Endothelial cell of umbilical vein (primary cell): ENCODE measurements at regions not wholly inside any gene's neighbourhood (a gene's known extent, or its start where the extent isn't known, plus 50 kb on each side); places are given as distances from the start of the nearest gene placed in this dataset.
A peak's percentile ranks its signal among the peaks of the same experiment; 100 is the strongest.

ENCODE experiments used
- BruUV-seq: library from RNA; stranded (reverse); fragments of 400-500 nt; replicated peaks from 2 replicates; lab custom pipeline; 2021; lab: Mats Ljungman, UMichigan
- CTCF ChIA-PET: fragments of 300-600, 350-600 bp; sonication (Branson Sonifier 250); formaldehyde crosslinking; loops from one replicate; lab custom pipeline; 2021; ENCODE audit warnings: antibody characterized with exemption, inconsistent platforms; lab: Charles Lee
- POLR2A ChIA-PET: fragments of 300-600, 350-600 bp; sonication (Branson Sonifier 250); formaldehyde crosslinking; loops from one replicate; lab custom pipeline; 2021; ENCODE audit warnings: antibody characterized with exemption, inconsistent platforms; lab: Charles Lee
- DNase-seq: peaks from one replicate; pipeline ENCODE4 v3.0.0-alpha.2; 2011; ENCODE audit warnings: low read depth, low spot score
- FAIRE-seq: peaks from 2 replicates; lab custom pipeline; 2011; peaks lifted over from hg19 to GRCh38; lab: Jason Lieb, UNC
- H2AFZ ChIP-seq: 2 replicates; pipeline ENCODE4 v1.6.0; 2012; ENCODE audit warnings: low read depth, low read length, control low read depth, inconsistent platforms
- H3K27ac ChIP-seq: 2 replicates; pipeline ENCODE4 v1.5.1; 2011; ENCODE audit warnings: low read depth, mild to moderate bottlenecking, control low read depth, low read length, moderate library complexity; ENCODE audit not compliant: insufficient read depth
- H3K27me3 ChIP-seq, 2 experiments: 2 replicates each; pipeline versions ENCODE4 v1.6.0 to v1.6.1; 2011; ENCODE audit warnings: low read length in 2 of 2, mixed read lengths in 1 of 2; ENCODE audit not compliant: control insufficient read depth in 2 of 2, insufficient read depth in 2 of 2
- H3K36me3 ChIP-seq, 2 experiments: 2 replicates in 1 of 2; 3 replicates in 1 of 2; pipeline ENCODE4 v1.5.1; 2011; ENCODE audit warnings: low read length in 2 of 2, mild to moderate bottlenecking in 1 of 2, moderate library complexity in 1 of 2; ENCODE audit not compliant: control insufficient read depth in 2 of 2, insufficient read depth in 2 of 2; ENCODE audit errors: extremely low read depth in 1 of 2
- H3K4me1 ChIP-seq: 3 replicates; pipeline ENCODE4 v1.5.1; 2011; ENCODE audit warnings: mild to moderate bottlenecking, low read length; ENCODE audit not compliant: control insufficient read depth, insufficient read depth; ENCODE audit errors: extremely low read depth
- H3K4me2 ChIP-seq: 2 replicates; pipeline ENCODE4 v1.6.1; 2011; ENCODE audit warnings: low read length, control low read depth, mixed read lengths; ENCODE audit not compliant: insufficient read depth
- H3K4me3 ChIP-seq, 3 experiments: fragments of 200-600 bp in 1 of 3; sonication (generic), shearing (Covaris generic) in 1 of 3; replicated peaks in 1 of 3; 2 replicates each; pipeline ENCODE4 v1.5.1; 2011 to 2016; ENCODE audit warnings: control low read depth in 3 of 3, low read length in 3 of 3, mild to moderate bottlenecking in 2 of 3, inconsistent platforms in 1 of 3, low read depth in 1 of 3, moderate library complexity in 1 of 3; ENCODE audit not compliant: insufficient read depth in 1 of 3
- H3K79me2 ChIP-seq: 2 replicates; pipeline ENCODE4 v1.6.0; 2012; ENCODE audit warnings: low read length, inconsistent platforms; ENCODE audit not compliant: control insufficient read depth, insufficient read depth
- H3K9ac ChIP-seq: replicated peaks from 2 replicates; pipeline ENCODE3; 2011; ENCODE audit warnings: low read length, control low read depth; ENCODE audit not compliant: insufficient read depth; ENCODE audit errors: extremely low read depth
- H3K9me1 ChIP-seq: replicated peaks from 3 replicates; pipeline ENCODE4 v1.6.0; 2011; ENCODE audit warnings: mild to moderate bottlenecking, low read length; ENCODE audit not compliant: control insufficient read depth, insufficient read depth; ENCODE audit errors: extremely low read depth
- H3K9me3 ChIP-seq: replicated peaks from 2 replicates; pipeline ENCODE4 v1.5.1; 2012; ENCODE audit warnings: low read length, inconsistent platforms; ENCODE audit not compliant: control insufficient read depth, insufficient read depth
- H4K20me1 ChIP-seq: replicated peaks from 2 replicates; pipeline ENCODE3; 2011; ENCODE audit warnings: mild to moderate bottlenecking, low read length; ENCODE audit not compliant: control insufficient read depth, insufficient read depth; ENCODE audit errors: extremely low read depth
- EZH2 ChIP-seq: IDR thresholded peaks from 2 replicates; pipeline ENCODE4 v1.6.1; 2012; ENCODE audit warnings: borderline replicate concordance, low read depth, mild to moderate bottlenecking, moderate library complexity, low read length, inconsistent platforms; ENCODE audit not compliant: severe bottlenecking
- FOS ChIP-seq: IDR thresholded peaks from 2 replicates; pipeline ENCODE4 v1.6.1; 2011; ENCODE audit warnings: mild to moderate bottlenecking, low read length, moderate library complexity, borderline replicate concordance; ENCODE audit not compliant: insufficient read depth
- GATA2 ChIP-seq: IDR thresholded peaks from 2 replicates; pipeline ENCODE4 v1.7.0; 2011; ENCODE audit warnings: low read depth, mild to moderate bottlenecking, moderate library complexity, mixed read lengths, low read length; ENCODE audit not compliant: insufficient read length, insufficient read depth
- JUN ChIP-seq: IDR thresholded peaks from 2 replicates; pipeline ENCODE4 v1.6.1; 2011; ENCODE audit warnings: borderline replicate concordance, low read depth; ENCODE audit not compliant: insufficient read length, insufficient read depth
- MYC ChIP-seq: IDR thresholded peaks from one replicate; pipeline ENCODE4 v1.6.1; 2011; ENCODE audit warnings: mild to moderate bottlenecking, low read depth, low read length
- POLR2A ChIP-seq: IDR thresholded peaks from 2 replicates; pipeline ENCODE4 v1.6.1; 2012; ENCODE audit warnings: low read depth, mild to moderate bottlenecking, control low read depth, low read length
- POLR2AphosphoS5 ChIP-seq: IDR thresholded peaks from 2 replicates; pipeline ENCODE4 v1.6.1; 2012; ENCODE audit warnings: low read depth, mild to moderate bottlenecking, control low read depth, low read length, moderate library complexity; ENCODE audit not compliant: insufficient read depth
- dilution Hi-C: fragments of 300-500 bp; cut with MboI; formaldehyde crosslinking; loops from one replicate; pipeline ENCODE4 v1.15.0; 2019; ENCODE audit warnings: low sequenced_read_pairs; ENCODE audit not compliant: extremely low pct_ligation_motif_present
- intact Hi-C: fragments of 100-400 bp; cut with micrococcal nuclease; formaldehyde crosslinking; loops from one replicate; pipeline ENCODE4 v1.10.0; 2022
- TF ChIP-seq, protein P1 (sequence below): IDR thresholded peaks from 2 replicates; pipeline ENCODE4 v1.6.1; 2011; ENCODE audit not compliant: insufficient read depth, insufficient read length
- TF ChIP-seq, protein P2 (sequence below), 2 donors: IDR thresholded peaks; 1 replicate in 1 of 2; 2 replicates in 1 of 2; pipeline ENCODE4 v1.5.1; 2011; ENCODE audit warnings: low read length in 2 of 2, mild to moderate bottlenecking in 2 of 2, moderate library complexity in 2 of 2, control low read depth in 1 of 2, inconsistent platforms in 1 of 2, low read depth in 1 of 2; ENCODE audit not compliant: insufficient read depth in 1 of 2; ENCODE audit errors: extremely low read depth in 1 of 2

DNA sequence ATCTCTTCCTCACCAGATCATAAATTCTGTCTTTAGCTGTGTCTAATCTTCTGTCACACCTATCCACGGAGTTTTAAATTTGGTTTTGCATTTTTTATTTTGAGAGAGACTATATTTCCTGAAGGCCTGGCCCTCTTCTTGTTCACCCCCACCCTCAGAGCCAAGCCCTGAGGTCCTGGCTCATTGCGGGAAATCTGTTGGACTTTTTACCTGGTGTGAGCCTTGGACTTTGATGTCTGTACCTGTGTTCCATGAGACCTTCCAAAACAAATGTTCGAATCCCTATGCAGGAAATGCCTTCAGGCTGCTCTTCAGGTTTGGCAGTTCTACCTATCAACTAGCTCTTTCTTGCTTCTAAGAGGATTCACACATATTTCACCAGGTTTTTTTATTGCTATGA, 175.2 kb upstream of the GRB10 start:
- no peak for DNase-seq

DNA sequence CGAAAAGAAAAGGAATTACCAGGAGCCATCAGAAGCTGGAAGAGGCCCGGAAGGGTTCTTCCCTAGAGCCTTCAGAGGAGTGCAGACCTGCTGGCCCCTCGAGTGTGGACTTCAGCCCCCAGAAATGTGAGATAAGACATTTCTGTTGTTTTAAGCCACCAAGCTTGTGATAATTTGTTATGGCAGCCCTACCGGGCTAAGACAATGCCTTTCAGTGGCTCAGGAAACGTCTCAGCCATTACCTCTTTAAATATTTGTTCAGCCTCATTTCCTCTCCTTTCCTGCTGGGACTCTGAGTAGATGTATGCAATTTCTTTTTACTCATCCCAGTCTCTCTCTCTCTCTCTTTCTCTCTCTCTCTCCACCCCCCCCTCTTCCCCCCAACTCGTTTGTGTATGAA, 174.7 kb upstream of the GRB10 start:
- Histone ChIP-seq H3K4me1 (peaks cover 68% of the 10 kb centered on the region), H3K4me2 (peak overlapping the region; percentile 26), H3K9ac (peak overlapping the region; percentile 29), H3K27ac (peak overlapping the region; percentile 91), H4K20me1 (no peaks in the 10 kb centered on the region), H3K27me3 (no peaks in the 10 kb centered on the region), H3K36me3 (no peaks in the 10 kb centered on the region), H2AFZ (peak overlapping the region; percentile 47), H3K4me3 (no peak overlapping the region), H3K79me2 (no peaks in the 10 kb centered on the region), H3K9me1 (no peaks in the 10 kb centered on the region), H3K9me3 (no peaks in the 10 kb centered on the region)
- BruUV-seq, result no TSS peak
- DNase-seq, result peak; percentile 80
- dilution Hi-C loops, result no loop called here
- FAIRE-seq, result peak; percentile 88
- ChIA-PET CTCF (interaction anchor here (0.6 to 2.5 kb wide), 3 partner anchors 14 to 184 kb away, joined by 3 to 8 read pairs (median 4); no protein-coding TSS in a partner anchor), POLR2A (no interaction called here)
- TF ChIP-seq, protein P1, sequence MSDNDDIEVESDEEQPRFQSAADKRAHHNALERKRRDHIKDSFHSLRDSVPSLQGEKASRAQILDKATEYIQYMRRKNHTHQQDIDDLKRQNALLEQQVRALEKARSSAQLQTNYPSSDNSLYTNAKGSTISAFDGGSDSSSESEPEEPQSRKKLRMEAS, result no peak
- TF ChIP-seq MYC (no peak), EZH2 (no peak), JUN (peak; percentile 39), POLR2A (peak; percentile 49), GATA2 (peak; percentile 79), POLR2AphosphoS5 (peak; percentile 74), FOS (peak; percentile 22)
- TF ChIP-seq, protein P2, sequence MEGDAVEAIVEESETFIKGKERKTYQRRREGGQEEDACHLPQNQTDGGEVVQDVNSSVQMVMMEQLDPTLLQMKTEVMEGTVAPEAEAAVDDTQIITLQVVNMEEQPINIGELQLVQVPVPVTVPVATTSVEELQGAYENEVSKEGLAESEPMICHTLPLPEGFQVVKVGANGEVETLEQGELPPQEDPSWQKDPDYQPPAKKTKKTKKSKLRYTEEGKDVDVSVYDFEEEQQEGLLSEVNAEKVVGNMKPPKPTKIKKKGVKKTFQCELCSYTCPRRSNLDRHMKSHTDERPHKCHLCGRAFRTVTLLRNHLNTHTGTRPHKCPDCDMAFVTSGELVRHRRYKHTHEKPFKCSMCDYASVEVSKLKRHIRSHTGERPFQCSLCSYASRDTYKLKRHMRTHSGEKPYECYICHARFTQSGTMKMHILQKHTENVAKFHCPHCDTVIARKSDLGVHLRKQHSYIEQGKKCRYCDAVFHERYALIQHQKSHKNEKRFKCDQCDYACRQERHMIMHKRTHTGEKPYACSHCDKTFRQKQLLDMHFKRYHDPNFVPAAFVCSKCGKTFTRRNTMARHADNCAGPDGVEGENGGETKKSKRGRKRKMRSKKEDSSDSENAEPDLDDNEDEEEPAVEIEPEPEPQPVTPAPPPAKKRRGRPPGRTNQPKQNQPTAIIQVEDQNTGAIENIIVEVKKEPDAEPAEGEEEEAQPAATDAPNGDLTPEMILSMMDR (IDR thresholded peaks at IDR 0.05; ENCODE audit: extremely low read depth in 1 of 2, insufficient read depth in 1 of 2, low read depth in 1 of 2, low read length in 2 of 2), result no peak
- intact Hi-C loops, result loop anchor here (1.0 to 2.0 kb wide), 2 partner anchors 131 to 175 kb away; partner anchors contain the start of gene GRB10

More for the DNA sequence above, 175.2 kb upstream of the GRB10 start:
- peak overlapping the region; percentile 24 for H3K4me2 ChIP-seq
- peak; percentile 38 for FAIRE-seq
- peak overlapping the region; percentile 47 for H2AFZ ChIP-seq
- no peaks in the 10 kb centered on the region for H3K79me2 ChIP-seq
- no peak for TF ChIP-seq EZH2
- TF ChIP-seq FOS, result no peak
- no peak for TF ChIP-seq GATA2
- TF ChIP-seq MYC, result no peak
- TF ChIP-seq, protein P1, result no peak
- no peaks in the 10 kb centered on the region for H3K27me3 ChIP-seq
- peak overlapping the region; percentile 29 for H3K9ac ChIP-seq
- H3K4me3 ChIP-seq, result no peak overlapping the region
- H3K9me1 ChIP-seq, result no peaks in the 10 kb centered on the region
- intact Hi-C loops, result loop anchor here (1.0 to 2.0 kb wide), 2 partner anchors 132 to 175 kb away; partner anchors contain the start of gene GRB10
- H3K27ac ChIP-seq, result peak overlapping the region; percentile 91
- POLR2A ChIA-PET, result no interaction called here
- H3K36me3 ChIP-seq, result no peaks in the 10 kb centered on the region
- BruUV-seq, result TSS peak; percentile 51
- no peaks in the 10 kb centered on the region for H3K9me3 ChIP-seq
- H3K4me1 ChIP-seq, result peaks cover 72% of the 10 kb centered on the region
- no peaks in the 10 kb centered on the region for H4K20me1 ChIP-seq
- CTCF ChIA-PET, result interaction anchor here (0.6 to 2.5 kb wide), 2 partner anchors 15 to 183 kb away, joined by 3 to 8 read pairs; no protein-coding TSS in a partner anchor
- dilution Hi-C loops, result no loop called here
